HepG2 (cell line): ENCODE measurements at regions not wholly inside any gene's neighbourhood (a gene's known extent, or its start where the extent isn't known, plus 50 kb on each side); places are given as distances from the start of the nearest gene placed in this dataset.

Source experiments
- ATAC-seq: fragments of 200-7000 bp; cut with Tn5 transposase; 3 replicates; pipeline ENCODE4 v1.9.1; 2020; ENCODE audit warnings: mild to moderate bottlenecking, moderate library complexity
- BruUV-seq: library from RNA; stranded (reverse); fragments of 400-500 nt; replicated peaks from 2 replicates; lab custom pipeline; 2021; lab: Mats Ljungman, UMichigan
- CTCF ChIA-PET: fragments of 300-600 bp; formaldehyde crosslinking; extraction: SDS; loops from one replicate; lab custom pipeline; 2021; ENCODE audit warnings: low total read pairs, inconsistent platforms, low intra/inter-chr PET ratio; lab: Yijun Ruan, JAX
- POLR2A ChIA-PET: fragments of 350-600 bp; sonication (Branson Sonifier 250); formaldehyde crosslinking; loops from one replicate; lab custom pipeline; 2020; ENCODE audit warnings: antibody characterized with exemption, inconsistent platforms; lab: Yijun Ruan, JAX
- DNase-seq: peaks from one replicate; pipeline ENCODE4 v3.0.0-alpha.2; 2015; ENCODE audit warnings: low spot score
- FAIRE-seq: peaks from 3 replicates; lab custom pipeline; 2011; peaks lifted over from hg19 to GRCh38; lab: Jason Lieb, UNC
- H2AFZ ChIP-seq: one replicate; pipeline ENCODE4 v1.6.1; 2011; ENCODE audit warnings: low read length, inconsistent platforms
- H3K27ac ChIP-seq: fragments of 300-600 bp; 3 replicates; pipeline ENCODE4 v1.8.0; 2011; ENCODE audit warnings: mixed run types, mild to moderate bottlenecking, mixed read lengths, low read length, inconsistent platforms; ENCODE audit not compliant: insufficient read depth; ENCODE audit errors: extremely low read length
- H3K27me3 ChIP-seq, 2 experiments: fragments of 200-600 bp in 1 of 2; 2 replicates in 1 of 2; 3 replicates in 1 of 2; pipeline versions ENCODE4 v1.6.0 to v1.8.0; 2011; ENCODE audit warnings: low read length in 2 of 2, mild to moderate bottlenecking in 2 of 2, moderate library complexity in 2 of 2, inconsistent platforms in 1 of 2; ENCODE audit not compliant: insufficient read depth in 2 of 2, control insufficient read depth in 1 of 2
- H3K36me3 ChIP-seq, 2 experiments: fragments of 200-600 bp in 1 of 2; replicated peaks in 1 of 2; 2 replicates in 1 of 2; 3 replicates in 1 of 2; pipeline versions ENCODE4 v1.5.1 to v1.8.0; 2011; ENCODE audit warnings: low read length in 2 of 2, inconsistent platforms in 1 of 2; ENCODE audit not compliant: insufficient read depth in 2 of 2, control insufficient read depth in 1 of 2
- H3K4me1 ChIP-seq: 2 replicates; pipeline ENCODE4 v1.5.1; 2012; ENCODE audit warnings: low read length, inconsistent platforms; ENCODE audit not compliant: insufficient read depth
- H3K4me2 ChIP-seq: 2 replicates; pipeline ENCODE4 v1.6.0; 2011; ENCODE audit warnings: low read depth, low read length, inconsistent platforms
- H3K4me3 ChIP-seq, 3 experiments: fragments of 200-600 bp in 1 of 3; sonication (generic), shearing (Covaris generic) in 1 of 3; replicated peaks in 1 of 3; 2 replicates each; pipeline ENCODE4 v1.5.1; 2011 to 2016; ENCODE audit warnings: low read length in 3 of 3, inconsistent platforms in 2 of 3, low read depth in 2 of 3, mild to moderate bottlenecking in 2 of 3, control low read depth in 1 of 3, mixed read lengths in 1 of 3; ENCODE audit not compliant: insufficient read depth in 1 of 3
- H3K79me2 ChIP-seq: one replicate; pipeline ENCODE4 v1.6.1; 2011; ENCODE audit warnings: low read length, inconsistent platforms; ENCODE audit not compliant: insufficient read depth
- H3K9ac ChIP-seq: 2 replicates; pipeline ENCODE4 v1.6.0; 2011; ENCODE audit warnings: mild to moderate bottlenecking, low read depth, low read length, inconsistent platforms; ENCODE audit not compliant: insufficient read depth
- H3K9me3 ChIP-seq: 2 replicates; pipeline ENCODE4 v1.5.1; 2012; ENCODE audit warnings: mild to moderate bottlenecking, low read length
- H4K20me1 ChIP-seq: 2 replicates; pipeline ENCODE4 v1.6.0; 2011; ENCODE audit warnings: inconsistent platforms, mild to moderate bottlenecking, low read length, moderate library complexity; ENCODE audit not compliant: insufficient read depth
- CCDC6 ChIP-seq: sonication (generic); formaldehyde crosslinking; IDR thresholded peaks from 2 replicates; pipeline ENCODE4 v1.8.1; 2022; ENCODE audit warnings: mild to moderate bottlenecking, missing genetic modification reagents, moderate library complexity
- EP300 ChIP-seq, 3 experiments: sonication (generic) in 1 of 3; formaldehyde crosslinking in 1 of 3; IDR thresholded peaks; 2 replicates each; pipeline versions ENCODE4 v1.5.1 to v1.6.1; 2011 to 2020; ENCODE audit warnings: low read depth in 2 of 3, low read length in 2 of 3, borderline replicate concordance in 1 of 3, improper control_type of control experiment in 1 of 3, mild to moderate bottlenecking in 1 of 3, missing genetic modification reagents in 1 of 3, moderate library complexity in 1 of 3
- ZFP36L1 ChIP-seq: sonication (generic); formaldehyde crosslinking; IDR thresholded peaks from 2 replicates; pipeline ENCODE4 v1.8.0; 2022; ENCODE audit warnings: mild to moderate bottlenecking, missing genetic modification reagents, moderate library complexity
- ZMYM3 ChIP-seq: sonication (generic); formaldehyde crosslinking; IDR thresholded peaks from 2 replicates; pipeline ENCODE4 v1.5.1; 2020; ENCODE audit warnings: mild to moderate bottlenecking, missing genetic modification reagents
- ZNF292 ChIP-seq: sonication (generic); formaldehyde crosslinking; IDR thresholded peaks from 2 replicates; pipeline ENCODE4 v1.8.1; 2022; ENCODE audit warnings: mild to moderate bottlenecking, low read depth, missing genetic modification reagents, borderline replicate concordance
- ZNF530 ChIP-seq: sonication (generic); formaldehyde crosslinking; IDR thresholded peaks from 2 replicates; pipeline ENCODE4 v1.5.0; 2020; ENCODE audit warnings: low read depth, mild to moderate bottlenecking, missing genetic modification reagents
- ZNF552 ChIP-seq: sonication (generic); formaldehyde crosslinking; IDR thresholded peaks from 2 replicates; pipeline ENCODE4 v1.9.0; 2022; ENCODE audit warnings: missing genetic modification reagents, mild to moderate bottlenecking, borderline replicate concordance
- WGBS: methylation state at CpG from one replicate; pipeline ENCODE4 v1.1.6; 2017; ENCODE audit warnings: low lambda C conversion rate; 5-methylcytosine and 5-hydroxymethylcytosine counted together
- in situ Hi-C: cut with HindIII; loops from 2 replicates; pipeline ENCODE4 v1.10.0; 2017; ENCODE audit warnings: low pct_unique_long_range_greater_than_20kb; ENCODE audit not compliant: extremely low pct_ligation_motif_present
- intact Hi-C: fragments of 100-400 bp; cut with micrococcal nuclease; formaldehyde crosslinking; loops from one replicate; pipeline ENCODE4 v1.10.0; 2022; ENCODE audit not compliant: unreplicated experiment
- TF ChIP-seq, protein P1 (sequence below): sonication (generic); formaldehyde crosslinking; IDR thresholded peaks from 2 replicates; pipeline ENCODE4 v1.9.0; 2022; ENCODE audit warnings: missing genetic modification reagents, mild to moderate bottlenecking, borderline replicate concordance

DNA sequence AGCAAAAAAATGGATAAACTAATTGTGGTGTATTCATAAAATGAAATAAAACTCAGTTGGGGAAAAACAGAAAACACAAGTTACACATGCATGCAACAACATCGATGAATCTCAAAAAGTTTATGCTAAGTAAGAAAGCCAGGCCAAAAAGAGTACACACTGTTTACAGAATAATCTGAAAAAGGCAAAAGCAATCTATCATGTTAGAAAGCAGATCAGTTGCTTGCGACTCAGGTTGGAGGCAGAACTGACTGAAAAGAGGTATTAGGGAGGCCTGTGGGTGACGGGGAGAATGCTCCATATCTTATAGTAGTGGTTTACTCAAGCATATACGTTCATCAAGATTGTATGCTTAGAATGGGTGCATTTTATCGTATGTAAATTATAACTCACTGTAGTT lies 119.2 kb downstream of the ARRDC3 start:
- FAIRE-seq (no peak), DNase-seq (no peak), ATAC-seq (no peak)
- TF ChIP-seq ZNF292 (CRISPR knock-in tag) (no peak), ZFP36L1 (CRISPR knock-in tag) (no peak), CCDC6 (CRISPR knock-in tag) (no peak), EP300 (IDR thresholded peaks at IDR 0.05; ENCODE audit: low read depth in 2 of 2, low read length in 2 of 2) (no peak), EP300 (CRISPR knock-in tag; IDR thresholded peaks at IDR 0.05; ENCODE audit: borderline replicate concordance) (no peak), ZNF552 (CRISPR knock-in tag) (no peak), ZMYM3 (CRISPR knock-in tag) (no peak), ZNF530 (no peak)
- TF ChIP-seq, protein P1, sequence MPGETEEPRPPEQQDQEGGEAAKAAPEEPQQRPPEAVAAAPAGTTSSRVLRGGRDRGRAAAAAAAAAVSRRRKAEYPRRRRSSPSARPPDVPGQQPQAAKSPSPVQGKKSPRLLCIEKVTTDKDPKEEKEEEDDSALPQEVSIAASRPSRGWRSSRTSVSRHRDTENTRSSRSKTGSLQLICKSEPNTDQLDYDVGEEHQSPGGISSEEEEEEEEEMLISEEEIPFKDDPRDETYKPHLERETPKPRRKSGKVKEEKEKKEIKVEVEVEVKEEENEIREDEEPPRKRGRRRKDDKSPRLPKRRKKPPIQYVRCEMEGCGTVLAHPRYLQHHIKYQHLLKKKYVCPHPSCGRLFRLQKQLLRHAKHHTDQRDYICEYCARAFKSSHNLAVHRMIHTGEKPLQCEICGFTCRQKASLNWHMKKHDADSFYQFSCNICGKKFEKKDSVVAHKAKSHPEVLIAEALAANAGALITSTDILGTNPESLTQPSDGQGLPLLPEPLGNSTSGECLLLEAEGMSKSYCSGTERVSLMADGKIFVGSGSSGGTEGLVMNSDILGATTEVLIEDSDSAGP (CRISPR knock-in tag), result no peak
- 36% methylated on average over 5 of the region's 5 CpGs for WGBS
- CTCF ChIA-PET, result no interaction called here
- Histone ChIP-seq H3K4me1 (no peaks in the 10 kb centered on the region), H3K4me2 (no peak overlapping the region), H3K27ac (no peak overlapping the region), H3K79me2 (no peaks in the 10 kb centered on the region), H3K27me3 (no peaks in the 10 kb centered on the region; a peak in 1 of 5 replicates), H3K4me3 (no peak overlapping the region), H3K9me3 (no peaks in the 10 kb centered on the region), H4K20me1 (no peaks in the 10 kb centered on the region), H3K36me3 (no peaks in the 10 kb centered on the region), H3K9ac (no peak overlapping the region), H2AFZ (no peak overlapping the region)
- POLR2A ChIA-PET, result no interaction called here
- BruUV-seq, result no TSS peak
- in situ Hi-C loops, result no loop called here
- intact Hi-C loops, result no loop called here
